ENCODE measurements at regions not wholly inside any gene's neighbourhood (a gene's known extent, or its start where the extent isn't known, plus 50 kb on each side); places are given as distances from the start of the nearest gene placed in this dataset.
A peak's percentile ranks its signal among the peaks of the same experiment; 100 is the strongest.

- 0% methylated on average over 3 of the region's 3 CpGs for WGBS (ENCODE audit: insufficient coverage, low coverage, missing lambda C conversion rate)
- no peak overlapping the region for H3K4me2 ChIP-seq (ENCODE audit: insufficient read depth, low read length)
- no peak for FAIRE-seq
These were observed 479.5 kb downstream of the TAF11L14 start for GRCh38 chr5:18113721-18114120.

GRCh38 chr5:18114151-18114757 is 480.0 kb downstream of the TAF11L14 start:
- CTCF ChIA-PET (ENCODE audit: low intra/inter-chr PET ratio), result no interaction called here

More at GRCh38 chr5:18113721-18114120, 479.5 kb downstream of the TAF11L14 start:
- DNase-seq (ENCODE audit: extremely low read depth in 1 of 4, low spot score in 3 of 4) (no peak), ATAC-seq (no peak)
- in situ Hi-C loops (cut with MboI), result no loop called here
- no peaks in the 10 kb centered on the region for H3K9me1 ChIP-seq (ENCODE audit: control insufficient read depth, insufficient read depth, low read length)
- H3K4me3 ChIP-seq, result no peak overlapping the region
- H4K20me1 ChIP-seq (replicated peaks; ENCODE audit: control insufficient read depth, insufficient read depth, low read length), result no peaks in the 10 kb centered on the region
- BruUV-seq (replicated peaks), result no TSS peak
- no peaks in the 10 kb centered on the region for H3K79me2 ChIP-seq (ENCODE audit: control insufficient read depth, insufficient read depth, low read length)
- POLR2A ChIA-PET, result no interaction called here
- intact Hi-C loops (cut with micrococcal nuclease), result no loop called here
- H3K36me3 ChIP-seq (ENCODE audit: control insufficient read depth, insufficient read depth, low read length), result no peaks in the 10 kb centered on the region
- H2AFZ ChIP-seq (ENCODE audit: low read depth, low read length), result no peak overlapping the region
- H3K27me3 ChIP-seq (ENCODE audit: control insufficient read depth in 2 of 2, insufficient read depth in 2 of 2, low read length in 2 of 2), result no peaks in the 10 kb centered on the region
- H3K9ac ChIP-seq (ENCODE audit: insufficient read depth in 1 of 2, low read depth in 2 of 2, low read length in 2 of 2), result no peak overlapping the region
- no peaks in the 10 kb centered on the region for H3K9me3 ChIP-seq (replicated peaks; ENCODE audit: control insufficient read depth, insufficient read depth, low read depth, low read length)
- H3K4me1 ChIP-seq (replicated peaks in 1 of 2; ENCODE audit: control insufficient read depth in 2 of 2, insufficient read depth in 2 of 2, low read length in 2 of 2), result no peaks in the 10 kb centered on the region
- no peak for TF ChIP-seq HDAC2 (IDR thresholded peaks at IDR 0.05)
- no peak for TF ChIP-seq KDM1A (IDR thresholded peaks at IDR 0.05)
- no peak for TF ChIP-seq ZNF41 (CRISPR knock-in tag; conservative IDR thresholded peaks at IDR 0.05)
- no peak overlapping the region for H3K27ac ChIP-seq (ENCODE audit: extremely low read depth, low read depth, low read length)
- CTCF ChIA-PET (ENCODE audit: low intra/inter-chr PET ratio), result no interaction called here

More at GRCh38 chr5:18114151-18114757, 480.0 kb downstream of the TAF11L14 start:
- no peak for ATAC-seq
- H3K4me1 ChIP-seq (replicated peaks in 1 of 2; ENCODE audit: control insufficient read depth in 2 of 2, insufficient read depth in 2 of 2, low read length in 2 of 2), result no peaks in the 10 kb centered on the region
- no peaks in the 10 kb centered on the region for H4K20me1 ChIP-seq (replicated peaks; ENCODE audit: control insufficient read depth, insufficient read depth, low read length)
- 6% methylated on average over 6 of the region's 6 CpGs for WGBS (ENCODE audit: insufficient coverage, low coverage, missing lambda C conversion rate)
- H3K4me3 ChIP-seq, result no peak overlapping the region
- H2AFZ ChIP-seq (ENCODE audit: low read depth, low read length), result no peak overlapping the region
- no peaks in the 10 kb centered on the region for H3K79me2 ChIP-seq (ENCODE audit: control insufficient read depth, insufficient read depth, low read length)
- POLR2A ChIA-PET, result no interaction called here
- no peak for DNase-seq (ENCODE audit: extremely low read depth in 1 of 4, low spot score in 3 of 4)
- H3K4me2 ChIP-seq (ENCODE audit: insufficient read depth, low read length), result no peak overlapping the region
- peak; percentile 69 for TF ChIP-seq RFX1 (IDR thresholded peaks at IDR 0.05)
- TF ChIP-seq, protein P1, sequence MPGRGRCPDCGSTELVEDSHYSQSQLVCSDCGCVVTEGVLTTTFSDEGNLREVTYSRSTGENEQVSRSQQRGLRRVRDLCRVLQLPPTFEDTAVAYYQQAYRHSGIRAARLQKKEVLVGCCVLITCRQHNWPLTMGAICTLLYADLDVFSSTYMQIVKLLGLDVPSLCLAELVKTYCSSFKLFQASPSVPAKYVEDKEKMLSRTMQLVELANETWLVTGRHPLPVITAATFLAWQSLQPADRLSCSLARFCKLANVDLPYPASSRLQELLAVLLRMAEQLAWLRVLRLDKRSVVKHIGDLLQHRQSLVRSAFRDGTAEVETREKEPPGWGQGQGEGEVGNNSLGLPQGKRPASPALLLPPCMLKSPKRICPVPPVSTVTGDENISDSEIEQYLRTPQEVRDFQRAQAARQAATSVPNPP (IDR thresholded peaks at IDR 0.05; ENCODE audit: borderline replicate concordance, insufficient read depth, insufficient read length), result no peak
- no peaks in the 10 kb centered on the region for H3K27me3 ChIP-seq (ENCODE audit: control insufficient read depth in 2 of 2, insufficient read depth in 2 of 2, low read length in 2 of 2)
- H3K9me3 ChIP-seq (replicated peaks; ENCODE audit: control insufficient read depth, insufficient read depth, low read depth, low read length), result no peaks in the 10 kb centered on the region
- FAIRE-seq, result no peak
- BruUV-seq (replicated peaks), result no TSS peak
- no peak overlapping the region for H3K27ac ChIP-seq (ENCODE audit: extremely low read depth, low read depth, low read length)
- H3K9ac ChIP-seq (ENCODE audit: insufficient read depth in 1 of 2, low read depth in 2 of 2, low read length in 2 of 2), result no peak overlapping the region
- no peaks in the 10 kb centered on the region for H3K36me3 ChIP-seq (ENCODE audit: control insufficient read depth, insufficient read depth, low read length)
- intact Hi-C loops (cut with micrococcal nuclease) (no loop called here), in situ Hi-C loops (cut with MboI) (no loop called here)
- H3K9me1 ChIP-seq (ENCODE audit: control insufficient read depth, insufficient read depth, low read length), result no peaks in the 10 kb centered on the region
